HG03103 (cell line): ENCODE measurements at regions not wholly inside any gene's neighbourhood (a gene's known extent, or its start where the extent isn't known, plus 50 kb on each side); places are given as distances from the start of the nearest gene placed in this dataset.

Source experiments
- ATAC-seq: cut with Tn5 transposase; IDR thresholded peaks from one replicate; pipeline ENCODE4 v1.9.1; 2021; ENCODE audit warnings: low read depth; ENCODE audit not compliant: unreplicated experiment

DNA sequence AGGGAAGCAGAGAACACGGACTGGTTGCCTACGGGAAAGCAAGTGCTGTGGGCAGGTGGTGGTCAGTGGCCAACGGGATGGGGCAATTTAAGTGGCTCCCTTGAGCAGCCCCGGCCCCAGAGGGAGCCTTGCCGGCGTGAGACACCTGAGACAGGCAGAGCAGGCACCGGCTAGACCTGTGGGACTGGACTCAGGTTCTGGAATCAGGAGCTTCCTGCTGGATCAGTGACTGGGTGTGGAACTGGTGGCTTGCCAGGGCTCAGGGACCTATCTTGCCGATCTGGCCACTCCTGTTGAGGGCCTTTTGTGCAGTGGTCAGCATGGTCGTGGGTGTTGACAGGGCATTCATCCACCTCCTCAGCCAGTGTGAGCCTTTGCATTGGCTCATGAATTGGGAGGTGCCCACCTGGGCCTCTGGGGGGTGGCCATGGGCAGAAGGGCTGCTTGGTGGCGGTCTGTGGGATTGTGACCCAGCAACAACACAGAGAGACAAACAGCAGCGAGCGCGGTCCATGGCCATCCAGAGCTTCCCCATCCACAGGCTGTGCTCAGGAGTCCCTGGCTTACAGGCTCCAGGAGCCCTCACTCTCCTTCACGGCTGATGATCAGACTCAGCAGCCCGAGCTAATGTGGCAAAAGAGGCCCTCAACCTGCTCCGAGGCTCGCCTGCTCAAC is 85.4 kb upstream of the ZNF516 start:
- no peak for ATAC-seq

DNA sequence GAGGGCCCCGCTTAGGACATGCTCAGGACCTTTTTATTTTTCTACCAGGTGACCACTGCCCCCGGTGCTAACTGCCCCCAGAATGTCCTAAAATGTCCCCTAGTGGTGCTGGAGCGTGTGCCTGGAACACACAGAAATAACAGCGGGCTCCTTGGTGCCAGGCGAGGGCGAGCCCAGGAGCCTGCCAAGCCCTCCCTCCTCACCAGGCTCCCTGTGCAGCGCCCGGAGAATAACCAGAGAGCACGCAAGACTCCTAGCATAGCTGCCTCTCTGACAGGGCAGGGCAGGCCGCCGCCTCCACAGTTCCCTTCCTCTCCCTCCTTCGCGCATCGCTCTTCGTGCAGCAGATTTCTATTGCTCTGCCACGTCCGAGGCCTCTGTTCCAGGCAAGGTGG is 84.3 kb upstream of the ZNF516 start:
- ATAC-seq, result no peak

DNA sequence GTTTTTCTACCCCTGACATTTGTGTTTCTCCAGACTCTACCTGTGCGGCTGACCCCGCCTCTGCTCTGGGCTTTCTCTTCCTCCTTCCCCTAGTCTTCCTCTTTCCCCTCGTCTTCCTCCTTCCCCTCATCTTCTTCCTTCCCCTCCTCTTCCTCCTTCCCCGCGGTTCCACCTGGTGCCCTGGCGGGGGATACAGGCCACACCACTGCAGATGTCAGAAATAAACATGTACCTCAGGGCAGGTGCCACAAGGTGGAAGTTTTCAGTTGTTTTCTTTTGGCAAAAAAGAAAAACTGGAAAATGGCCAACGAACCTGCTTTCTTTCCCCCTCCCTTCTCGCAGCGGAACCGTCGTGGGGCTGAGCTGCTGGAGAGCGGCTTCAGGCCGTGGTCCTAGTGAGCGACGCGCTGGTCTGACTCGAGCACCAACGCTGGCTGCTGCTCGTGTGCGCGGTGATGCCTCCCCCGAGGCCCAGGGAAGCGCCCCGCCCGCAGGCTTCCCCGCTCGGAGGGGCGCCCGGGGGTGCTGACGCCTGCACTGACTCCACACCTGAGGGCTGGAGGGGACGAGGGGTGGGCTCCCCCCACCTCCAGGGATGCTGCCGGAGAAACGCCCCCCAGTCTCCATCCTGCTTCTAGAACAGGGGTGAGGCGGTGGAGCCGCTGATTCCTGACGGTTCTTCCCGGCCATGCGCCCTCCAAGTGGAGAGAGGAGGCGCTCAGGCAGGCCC is 83.7 kb upstream of the ZNF516 start:
- no peak for ATAC-seq

DNA sequence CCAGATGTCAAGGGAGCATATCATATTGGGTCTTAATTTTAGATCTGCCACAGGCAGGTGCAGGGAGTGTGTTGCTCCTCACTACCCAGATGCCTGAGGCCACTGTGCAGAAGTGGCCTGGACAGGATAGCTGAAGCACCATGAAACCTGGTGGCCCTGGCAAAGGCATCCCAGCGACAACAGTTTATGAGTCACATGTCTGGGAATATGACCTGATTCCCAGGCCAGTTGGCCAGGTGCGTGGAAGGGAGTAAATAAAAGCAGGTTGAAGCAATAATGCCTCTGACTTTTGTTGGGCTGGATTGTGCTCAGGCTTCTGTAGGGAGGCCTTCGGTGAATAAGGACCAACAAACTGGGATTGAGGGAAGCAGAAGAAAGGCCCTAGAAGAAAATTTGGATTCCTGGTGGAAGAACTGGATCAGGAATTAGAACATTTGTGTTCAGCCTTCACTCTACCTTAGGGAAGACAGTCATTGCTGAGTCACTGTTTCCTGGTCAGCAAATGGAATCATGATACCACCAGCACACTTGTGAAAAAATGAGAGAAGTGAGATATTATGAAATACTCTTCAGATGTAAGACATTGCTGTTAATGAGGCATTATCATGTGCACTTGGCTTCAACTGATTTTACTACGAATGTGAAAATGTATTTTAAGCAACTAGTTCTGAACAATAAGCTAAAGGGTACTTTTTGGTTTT is 78.4 kb upstream of the ZNF516 start:
- ATAC-seq, result no peak

DNA sequence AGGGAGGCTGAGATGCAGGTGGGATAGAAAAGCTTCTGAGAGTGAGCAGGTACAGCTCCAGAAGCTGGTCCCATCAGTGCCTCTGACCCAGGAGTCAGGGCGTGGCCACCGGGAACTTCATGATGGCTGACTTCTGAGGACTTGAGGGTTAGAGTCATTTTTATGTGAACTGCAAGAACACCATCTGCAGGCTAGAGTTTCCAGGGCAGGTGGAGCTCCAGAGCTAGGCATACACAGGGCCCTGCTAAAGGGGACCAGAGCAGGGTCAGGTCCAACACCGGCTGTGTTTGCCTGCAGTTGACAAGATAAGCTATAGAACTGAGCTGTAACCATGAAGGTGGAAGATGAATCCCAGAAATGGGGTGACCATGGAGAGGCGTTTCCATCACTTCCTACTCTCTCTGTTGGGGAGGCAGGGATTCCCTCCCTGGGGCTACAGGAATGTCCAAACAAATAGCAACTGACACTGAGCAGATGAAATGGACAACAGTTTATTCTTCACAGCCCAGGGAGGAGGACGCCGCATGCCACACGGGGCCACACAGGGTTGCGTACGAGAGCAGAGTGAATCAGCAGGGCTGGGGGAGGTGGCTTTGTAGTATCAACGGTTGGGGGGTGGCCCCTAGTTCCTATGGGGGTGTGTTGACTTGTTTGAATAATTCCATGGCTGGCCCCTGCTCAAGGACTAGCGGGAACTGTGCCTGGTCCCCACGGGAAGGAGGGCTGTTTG is 77.6 kb upstream of the ZNF516 start:
- ATAC-seq, result no peak

DNA sequence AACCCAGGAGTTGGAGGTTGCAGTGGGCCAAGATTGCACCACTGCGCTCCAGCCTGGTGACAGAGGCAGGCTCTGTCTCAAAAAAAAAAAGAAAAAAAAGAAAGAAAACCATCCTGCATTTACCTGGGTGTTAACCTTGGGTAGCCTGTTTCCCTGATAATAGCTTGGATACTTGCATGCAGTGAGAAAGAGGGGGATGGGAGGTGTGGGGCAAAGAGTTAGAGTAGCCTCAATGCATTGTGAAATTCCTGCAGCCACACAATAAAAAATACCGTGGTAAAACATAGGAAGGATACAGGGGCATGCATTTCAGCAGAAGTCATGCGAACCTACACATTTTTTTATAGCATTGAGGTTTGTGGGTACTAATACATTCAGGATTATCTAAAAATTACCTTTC is 76.6 kb upstream of the ZNF516 start:
- no peak for ATAC-seq

DNA sequence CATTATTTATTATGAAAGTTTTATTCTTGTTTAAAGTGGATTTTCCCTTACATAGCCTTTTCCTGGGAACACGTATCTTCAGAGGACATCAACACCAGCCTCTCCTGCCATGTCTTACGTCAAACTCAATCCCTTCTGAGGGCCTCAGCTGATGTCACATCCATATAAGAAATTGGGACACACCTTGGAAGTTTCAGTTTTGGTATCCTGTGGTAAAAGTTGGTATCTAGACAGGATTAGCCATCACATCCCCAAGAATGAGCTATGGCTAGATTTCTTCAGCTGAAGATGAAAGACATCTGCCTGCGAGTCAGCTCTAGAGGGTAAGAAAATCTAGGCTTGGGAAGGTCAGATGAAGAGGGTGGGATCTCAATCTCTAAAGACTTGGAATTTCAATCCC is 75.8 kb upstream of the ZNF516 start:
- ATAC-seq, result no peak

DNA sequence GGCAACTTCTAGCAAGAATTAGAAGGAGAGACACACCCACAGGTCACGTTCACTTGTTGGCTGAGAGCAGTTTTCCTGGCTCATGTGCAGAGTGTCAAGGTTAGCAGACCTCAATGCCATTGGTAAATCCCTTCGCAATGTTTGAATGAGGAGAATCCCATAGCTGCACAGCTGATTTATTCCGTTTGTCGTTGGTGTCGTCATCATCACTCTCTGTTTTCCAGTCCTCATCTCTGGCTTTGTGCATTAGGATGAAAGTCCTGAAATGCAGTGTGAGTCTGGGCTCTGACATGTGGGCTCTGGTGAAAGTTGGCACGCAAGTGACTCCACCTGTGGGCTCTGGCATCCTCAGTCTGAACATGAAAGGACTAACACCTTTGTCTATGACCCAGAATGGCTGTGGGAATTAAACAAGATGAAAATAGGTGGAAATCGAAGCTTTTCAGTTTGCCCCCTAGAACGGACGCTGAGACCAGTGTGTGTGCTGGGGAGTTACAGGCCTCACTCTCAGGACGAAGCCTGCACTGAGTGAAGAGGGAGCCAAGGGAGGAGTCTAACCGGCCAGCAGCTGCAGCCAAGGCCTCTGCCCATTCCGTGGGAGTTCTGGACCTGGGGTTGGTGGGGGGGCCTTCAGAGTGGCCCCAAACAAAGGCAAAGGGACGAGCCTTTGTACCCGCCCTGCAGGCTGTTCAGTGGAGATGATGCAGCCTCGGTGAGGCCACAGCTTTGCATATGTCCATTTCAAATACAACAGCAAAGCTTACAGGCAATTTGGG is 74.8 kb upstream of the ZNF516 start:
- no peak for ATAC-seq

DNA sequence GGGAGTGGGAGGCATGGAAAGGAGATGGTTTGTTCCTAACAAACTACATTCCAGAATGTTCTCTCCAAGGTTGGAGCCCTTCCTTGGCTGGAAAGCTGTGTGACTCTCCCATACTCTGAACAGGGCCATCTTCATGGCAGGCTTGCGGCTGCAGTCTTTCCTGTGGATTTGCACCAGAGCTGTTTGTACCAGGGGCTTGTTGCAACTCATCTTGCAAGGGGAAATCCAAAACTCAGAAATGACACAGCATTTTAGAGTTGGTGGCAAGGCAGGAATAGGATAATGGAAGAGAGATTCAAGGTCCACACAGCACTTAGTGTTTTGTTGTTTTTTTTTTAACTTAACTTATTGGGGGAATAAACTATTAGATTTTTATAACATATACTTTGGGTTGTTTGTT is 73.7 kb upstream of the ZNF516 start:
- ATAC-seq, result no peak

DNA sequence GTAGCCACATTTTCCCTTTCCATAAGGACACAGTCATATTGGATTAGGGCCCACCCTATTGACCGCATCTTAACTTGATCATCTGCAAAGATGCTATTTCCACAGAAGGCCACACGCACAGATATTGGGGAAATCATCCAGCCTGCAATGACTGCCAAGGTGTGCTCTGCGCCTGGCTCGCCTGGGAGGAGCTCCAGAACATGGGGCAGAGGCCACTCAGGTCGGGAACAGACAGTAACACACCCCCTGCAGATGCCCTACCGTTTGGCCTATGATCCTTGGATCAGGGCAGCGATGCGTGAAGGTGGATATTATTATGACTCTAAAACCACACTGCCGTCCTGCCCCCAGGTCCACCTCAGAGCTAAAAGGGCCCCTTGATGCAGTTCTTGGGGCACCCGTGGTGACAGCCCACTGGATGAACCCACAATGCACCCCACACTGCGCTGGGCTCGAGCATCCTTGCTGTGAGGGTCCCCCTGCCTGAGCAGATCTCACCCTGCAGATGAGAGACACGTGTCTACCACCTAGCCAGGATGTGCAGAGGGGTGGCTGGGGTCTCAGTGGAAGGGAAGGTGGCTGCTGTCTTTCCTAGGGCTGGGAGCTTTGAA is 72.9 kb upstream of the ZNF516 start:
- no peak for ATAC-seq

DNA sequence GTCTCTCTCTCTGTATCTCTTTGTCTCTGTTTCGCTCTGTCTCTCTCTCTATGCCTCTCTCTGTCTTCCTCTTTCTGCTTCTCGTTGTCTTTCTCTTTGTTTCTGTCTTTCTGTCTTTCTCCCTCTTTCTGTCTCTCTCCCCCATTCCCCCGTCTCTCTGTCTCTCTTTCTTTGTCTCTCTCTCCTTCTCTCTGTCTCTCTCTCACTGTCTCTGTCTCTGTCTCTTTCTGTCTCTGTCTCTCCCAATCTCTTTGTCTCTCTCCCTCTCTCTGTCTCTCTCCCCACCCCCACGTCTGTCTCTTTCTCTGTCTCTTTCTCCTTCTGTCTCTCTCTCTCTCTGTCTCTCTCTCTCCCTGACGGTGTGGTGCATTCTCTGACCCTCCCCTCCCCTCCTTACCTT is 71.9 kb upstream of the ZNF516 start:
- ATAC-seq, result no peak

DNA sequence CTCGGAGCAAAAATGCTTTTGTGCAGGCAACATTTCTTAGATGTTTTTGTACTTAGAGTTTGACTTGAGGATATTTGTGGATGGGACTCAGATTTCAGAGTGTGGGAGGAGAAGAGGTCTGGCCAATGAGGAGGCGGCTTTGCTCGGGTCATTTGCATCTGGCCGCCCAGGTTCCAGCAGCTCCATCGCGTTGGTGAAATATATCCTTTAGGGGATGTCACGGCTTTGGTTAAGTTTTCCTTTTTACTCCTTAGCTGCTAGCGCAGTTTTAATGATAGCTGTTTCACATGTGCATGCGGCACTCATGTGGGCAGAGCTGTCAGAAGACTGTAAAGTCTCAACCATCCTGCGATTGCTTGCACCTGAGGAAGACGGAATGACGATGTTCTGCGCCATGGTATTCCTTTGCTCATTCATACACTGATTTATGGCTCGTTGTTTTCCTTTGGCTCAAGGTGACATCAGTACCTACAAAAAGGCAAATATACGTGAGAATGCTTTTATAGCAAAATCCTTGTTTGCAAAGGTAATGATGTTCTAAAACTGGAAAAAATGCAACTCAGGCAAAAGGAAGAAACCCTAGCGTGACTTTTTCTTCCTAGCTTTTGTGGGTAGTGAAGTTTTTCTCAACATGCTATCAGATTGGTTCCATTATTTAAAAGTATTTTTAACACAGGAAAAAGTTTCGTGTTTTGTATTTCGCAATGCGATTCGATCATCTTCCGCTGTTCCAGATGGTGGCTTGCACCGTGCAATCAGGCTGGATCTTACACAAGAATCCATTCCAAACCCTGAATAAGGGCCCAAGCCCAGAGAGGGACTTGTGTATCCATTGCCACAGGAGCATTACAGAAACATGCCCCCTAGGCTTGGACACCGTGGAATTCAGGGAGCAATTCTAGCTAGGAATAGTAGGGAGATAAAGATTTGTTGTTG is 70.5 kb upstream of the ZNF516 start:
- ATAC-seq, result no peak

DNA sequence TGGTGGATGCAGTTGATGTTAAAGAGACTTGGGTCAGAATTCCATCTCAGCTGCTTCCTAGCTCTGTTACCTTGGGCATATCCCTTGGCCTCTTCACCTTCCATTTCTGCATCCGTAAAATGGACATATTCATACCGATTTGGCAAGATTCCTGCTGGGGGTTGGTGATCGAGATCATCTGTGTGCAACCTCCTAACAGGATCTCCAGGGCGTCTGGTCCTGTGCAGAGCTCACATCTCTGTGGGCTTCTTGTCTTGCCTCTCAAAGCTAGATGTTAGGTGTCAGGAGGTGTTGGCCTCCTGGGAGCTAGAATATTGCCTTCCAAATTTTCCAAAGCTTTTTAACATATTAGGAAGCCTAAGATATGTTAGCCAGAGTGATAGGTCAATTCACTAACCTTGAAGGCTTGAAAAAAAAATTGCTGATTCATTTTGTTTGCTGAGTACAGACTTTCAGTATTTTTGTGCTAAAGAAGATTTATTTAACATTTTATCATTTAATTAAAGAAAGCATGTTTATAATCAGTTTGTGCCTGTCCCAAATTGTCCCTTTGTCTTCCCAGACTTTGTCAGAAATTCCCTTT is 69.7 kb upstream of the ZNF516 start:
- no peak for ATAC-seq

DNA sequence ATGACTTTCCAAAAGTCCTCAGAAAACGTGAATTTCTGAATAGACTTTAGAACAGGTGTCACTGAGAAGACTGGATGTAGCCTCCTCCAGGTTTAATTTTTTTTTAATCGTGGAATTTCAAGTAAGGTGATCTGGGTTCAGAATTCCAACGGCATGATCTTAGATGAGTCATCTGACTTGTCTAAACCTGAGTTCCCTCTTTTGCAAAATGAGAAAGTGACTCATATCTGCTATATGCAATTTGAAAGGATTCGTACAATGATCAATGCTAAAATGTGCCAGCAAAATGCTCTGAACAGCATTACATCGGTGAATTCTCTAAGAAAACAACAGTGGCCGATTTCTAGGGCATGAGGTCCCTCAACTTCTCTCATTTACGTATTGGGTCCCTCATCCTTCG is 69.1 kb upstream of the ZNF516 start:
- no peak for ATAC-seq

DNA sequence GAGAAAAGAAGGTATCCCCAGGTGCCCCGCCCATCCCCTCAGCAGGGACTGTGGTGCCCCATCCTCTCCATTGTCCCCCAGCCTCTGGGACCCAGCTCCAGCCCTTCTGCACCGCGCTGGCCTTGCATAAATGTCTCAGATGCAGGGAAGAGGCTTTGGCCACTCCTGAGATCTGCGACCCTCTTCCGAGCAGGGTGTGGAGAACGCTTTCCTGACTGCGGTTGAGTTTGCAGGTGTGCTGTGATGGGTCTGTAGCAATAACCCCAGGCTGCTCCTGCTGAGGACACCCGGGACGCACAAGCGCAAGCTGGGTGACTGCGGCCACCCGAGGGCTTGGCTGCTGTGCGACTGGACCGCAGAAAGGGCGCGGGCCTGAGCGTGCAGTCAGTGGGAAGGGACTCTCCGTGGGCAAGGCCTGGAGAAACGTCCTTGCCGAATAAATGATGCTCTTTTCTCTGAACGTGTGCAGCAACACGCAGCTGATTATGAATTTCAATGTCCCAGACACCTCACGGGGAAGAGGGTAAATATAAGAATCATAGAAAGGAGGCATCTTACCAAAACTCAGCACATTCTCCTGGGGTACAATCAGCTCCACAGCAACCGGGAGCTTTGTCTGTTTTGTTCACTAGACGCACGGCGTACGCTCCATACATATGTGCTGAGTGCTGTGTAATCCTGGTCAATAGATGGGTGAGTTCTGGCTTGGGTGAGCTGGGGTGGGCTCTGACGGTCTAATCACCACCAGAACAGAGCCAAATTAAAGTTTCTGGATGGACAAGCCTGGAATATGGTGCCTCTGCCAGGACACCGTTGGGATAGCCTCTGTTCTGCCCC is 67.5 kb upstream of the ZNF516 start:
- no peak for ATAC-seq

DNA sequence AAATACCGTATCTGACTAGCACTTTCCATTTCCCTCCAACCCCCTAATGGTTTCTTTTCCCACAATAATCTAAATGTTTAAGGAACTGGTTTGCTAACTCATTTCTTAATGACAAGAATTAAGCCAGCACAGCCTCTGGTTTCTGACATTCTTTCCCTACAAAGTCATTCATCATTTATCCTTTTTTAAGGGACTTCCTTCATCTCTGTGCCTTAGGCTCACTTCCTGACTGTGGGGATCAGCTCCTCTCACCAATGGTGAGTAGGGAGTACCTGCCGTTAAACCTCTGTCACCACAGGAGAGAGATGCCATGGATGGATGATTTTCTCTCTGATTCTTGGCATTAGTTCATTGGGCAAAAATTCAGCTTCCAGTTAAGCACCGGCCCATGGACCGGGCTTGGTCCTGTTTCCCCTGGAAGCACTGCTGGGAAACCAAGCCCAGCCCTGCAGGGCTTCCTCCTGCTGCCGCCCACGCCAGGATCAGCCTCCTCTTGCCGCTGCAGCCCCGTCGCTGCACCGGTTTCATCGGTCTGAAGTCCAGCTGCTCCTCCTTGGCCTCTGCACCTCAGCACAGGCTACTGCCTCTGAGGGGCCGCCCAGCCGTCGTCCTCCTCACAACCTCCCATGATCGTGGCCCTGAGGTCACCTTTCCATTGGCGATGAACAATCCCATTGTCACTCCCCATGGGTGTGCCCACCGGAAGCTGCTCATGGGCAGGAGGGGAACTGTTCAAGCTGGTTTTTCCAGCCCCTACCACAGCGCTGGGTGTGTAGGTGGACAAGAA is 64.0 kb upstream of the ZNF516 start:
- no peak for ATAC-seq

DNA sequence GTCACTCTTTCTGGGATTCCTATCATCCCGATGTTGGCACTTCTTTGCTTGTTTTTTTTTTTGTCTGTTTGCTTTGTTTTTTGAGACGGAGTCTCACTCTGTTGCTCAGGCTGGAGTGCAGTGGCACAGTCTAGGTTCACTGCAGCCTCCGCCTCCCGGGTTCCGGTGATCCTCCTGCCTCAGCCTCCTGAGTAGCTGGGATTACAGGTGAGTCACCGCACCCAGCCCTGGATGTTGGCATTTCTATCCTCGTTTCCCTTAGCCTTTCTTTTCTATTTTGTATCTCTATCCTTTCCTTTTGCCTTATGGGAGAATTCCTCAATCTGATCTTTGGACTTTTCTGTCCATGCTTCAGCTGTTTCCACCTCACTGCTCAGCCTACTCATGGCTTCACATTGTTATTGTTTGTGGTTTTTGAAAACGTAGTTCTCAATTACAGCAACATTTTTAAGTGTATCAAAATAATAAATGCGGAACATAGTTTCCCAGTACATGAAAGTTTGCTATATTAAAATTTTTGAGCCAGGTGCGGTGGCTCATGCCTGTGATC is 62.1 kb upstream of the ZNF516 start:
- ATAC-seq, result no peak
